A549 (cell line): ENCODE measurements at regions not wholly inside any gene's neighbourhood (a gene's known extent, or its start where the extent isn't known, plus 50 kb on each side); places are given as distances from the start of the nearest gene placed in this dataset.

ENCODE experiments used
- CHD2 ChIP-seq: fragments of 150-350 bp; IDR thresholded peaks from 2 replicates; pipeline ENCODE4 v1.6.1; 2014; ENCODE audit warnings: low read length; ENCODE audit not compliant: partially characterized antibody
- POLR2A ChIP-seq: IDR thresholded peaks from 2 replicates; pipeline ENCODE4 v1.6.1; 2012; ENCODE audit warnings: mild to moderate bottlenecking, low read length

DNA sequence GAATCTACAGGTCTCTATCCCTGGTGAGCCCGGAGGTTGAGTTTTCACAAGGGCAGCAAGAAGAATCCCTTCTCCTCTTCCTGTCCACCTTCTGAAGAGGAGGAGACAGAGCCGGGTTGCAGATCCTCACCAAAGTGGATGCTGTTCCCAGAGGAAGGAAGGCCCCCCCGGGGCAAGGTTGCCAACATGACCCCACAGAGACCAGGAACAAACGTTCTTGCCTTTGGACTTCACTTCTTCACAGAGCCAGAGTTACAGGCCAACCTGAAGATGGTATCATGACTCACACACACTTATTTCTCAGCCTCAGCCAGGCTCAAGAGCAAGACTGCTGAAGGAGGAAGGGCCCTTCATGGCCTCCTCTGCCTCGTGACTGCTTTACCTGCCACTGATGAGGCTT, 384.3 kb downstream of the CD83 start:
- TF ChIP-seq CHD2 (no peak), POLR2A (no peak)
